22Rv1 (cell line): ENCODE measurements at regions not wholly inside any gene's neighbourhood (a gene's known extent, or its start where the extent isn't known, plus 50 kb on each side); places are given as distances from the start of the nearest gene placed in this dataset.

Experiments
- CTCF ChIP-seq: fragments of 450-650 bp; IDR thresholded peaks from 2 replicates; pipeline ENCODE4 v1.5.1; 2017; ENCODE audit warnings: mild to moderate bottlenecking
- ZFX ChIP-seq: fragments of 450-650 bp; IDR thresholded peaks from 2 replicates; pipeline ENCODE4 v1.6.1; 2017; ENCODE audit warnings: antibody characterized with exemption, borderline replicate concordance

- no peak for TF ChIP-seq CTCF
- TF ChIP-seq ZFX = no peak
Observed at GRCh38 chr10:121071901-121072300, 220.7 kb downstream of the WDR11 start.
